Thyroid gland (tissue), 4 donors: ENCODE measurements at regions not wholly inside any gene's neighbourhood (a gene's known extent, or its start where the extent isn't known, plus 50 kb on each side); places are given as distances from the start of the nearest gene placed in this dataset.

Experiments
- DNase-seq, 2 donors: peaks; one replicate each; pipeline ENCODE4 v3.0.0-alpha.2; 2019
- H3K27ac ChIP-seq, 3 donors: fragments of 200-600 bp; sonication (generic); 1 replicate in 2 of 3; 2 replicates in 1 of 3; pipeline ENCODE4 v1.5.1; 2016 to 2019; ENCODE audit warnings: mild to moderate bottlenecking in 1 of 3, moderate library complexity in 1 of 3
- H3K27me3 ChIP-seq: fragments of 200-600 bp; sonication (generic); one replicate; pipeline ENCODE4 v1.5.1; 2019
- H3K36me3 ChIP-seq, 2 donors: fragments of 200-600 bp; sonication (generic); one replicate each; pipeline ENCODE4 v1.5.1; 2016 to 2019
- H3K4me1 ChIP-seq, 2 donors: fragments of 200-600 bp; sonication (generic); one replicate each; pipeline ENCODE4 v1.5.1; 2017 to 2019
- H3K4me3 ChIP-seq, 3 donors: fragments of 200-600 bp; sonication (generic); replicated peaks in 1 of 3; 1 replicate in 2 of 3; 2 replicates in 1 of 3; pipeline ENCODE4 v1.5.1; 2016; ENCODE audit warnings: mild to moderate bottlenecking in 1 of 3
- H3K9me3 ChIP-seq: fragments of 200-600 bp; sonication (generic); one replicate; pipeline ENCODE4 v1.5.1; 2017
- CTCF ChIP-seq, 6 experiments: fragments of 200-600 bp in 3 of 6; fragments of 450-650 bp in 3 of 6; sonication (generic) in 3 of 6; IDR thresholded peaks; one replicate each; pipeline ENCODE4 v1.5.1; 2016 to 2019; ENCODE audit warnings: antibody characterized with exemption in 6 of 6, mild to moderate bottlenecking in 2 of 6, inconsistent platforms in 1 of 6, moderate library complexity in 1 of 6
- POLR2A ChIP-seq, 2 donors: fragments of 450-650 bp; IDR thresholded peaks; one replicate each; pipeline ENCODE4 v1.6.1; 2017; ENCODE audit warnings: antibody characterized with exemption in 2 of 2, mild to moderate bottlenecking in 2 of 2, moderate library complexity in 1 of 2
- WGBS, 2 donors: methylation state at CpG; one replicate each; pipeline ENCODE4 v1.1.5; 2017; 5-methylcytosine and 5-hydroxymethylcytosine counted together
- intact Hi-C: fragments of 100-400 bp; cut with DNase I; formaldehyde crosslinking; loops from one replicate; pipeline ENCODE4 v1.15.1; 2023

- intact Hi-C loops = no loop called here
- DNase-seq = no peak
- Histone ChIP-seq H3K9me3 (no peaks in the 10 kb centered on the region), H3K4me3 (no peak overlapping the region), H3K27ac (no peak overlapping the region), H3K4me1 (no peaks in the 10 kb centered on the region), H3K36me3 (no peaks in the 10 kb centered on the region), H3K27me3 (no peaks in the 10 kb centered on the region)
- 86 to 88% methylated on average over 10 of the region's 10 CpGs for WGBS, 2 donors
- TF ChIP-seq CTCF (IDR thresholded peaks at IDR 0.05) = no peak
- no peak for TF ChIP-seq POLR2A (IDR thresholded peaks at IDR 0.05)
Observed at GRCh38 chr18:77983270-77983669, 733.6 kb downstream of the GALR1 start.

- intact Hi-C loops = no loop called here
- Histone ChIP-seq H3K4me3 (no peak overlapping the region), H3K27ac (no peak overlapping the region), H3K36me3 (no peaks in the 10 kb centered on the region), H3K4me1 (no peaks in the 10 kb centered on the region), H3K27me3 (no peaks in the 10 kb centered on the region), H3K9me3 (no peaks in the 10 kb centered on the region)
- WGBS, 2 donors = 87 to 90% methylated on average over 14 of the region's 14 CpGs
- TF ChIP-seq POLR2A (IDR thresholded peaks at IDR 0.05) (no peak), CTCF (IDR thresholded peaks at IDR 0.05) (no peak)
- no peak for DNase-seq
Observed at GRCh38 chr18:77984178-77984577, 734.5 kb downstream of the GALR1 start.

- Histone ChIP-seq H3K4me3 (no peak overlapping the region), H3K4me1 (no peaks in the 10 kb centered on the region), H3K27me3 (no peaks in the 10 kb centered on the region), H3K36me3 (no peaks in the 10 kb centered on the region), H3K9me3 (no peaks in the 10 kb centered on the region), H3K27ac (no peak overlapping the region)
- DNase-seq = no peak
- WGBS, 2 donors = 94 to 98% methylated on average over 8 of the region's 8 CpGs
- intact Hi-C loops = no loop called here
- TF ChIP-seq POLR2A (IDR thresholded peaks at IDR 0.05) (no peak), CTCF (IDR thresholded peaks at IDR 0.05) (no peak)
Observed at GRCh38 chr18:77984833-77985232, 735.2 kb downstream of the GALR1 start.

- no peak for DNase-seq
- Histone ChIP-seq H3K27me3 (no peaks in the 10 kb centered on the region), H3K9me3 (no peaks in the 10 kb centered on the region), H3K36me3 (no peaks in the 10 kb centered on the region), H3K4me1 (no peaks in the 10 kb centered on the region), H3K4me3 (no peak overlapping the region), H3K27ac (no peak overlapping the region)
- intact Hi-C loops = no loop called here
- WGBS, 2 donors = 70 to 78% methylated on average over 14 of the region's 14 CpGs
- TF ChIP-seq CTCF (IDR thresholded peaks at IDR 0.05) (no peak), POLR2A (IDR thresholded peaks at IDR 0.05) (no peak)
Observed at GRCh38 chr18:77985526-77986281, 736.1 kb downstream of the GALR1 start.

- TF ChIP-seq POLR2A (IDR thresholded peaks at IDR 0.05) (no peak), CTCF (IDR thresholded peaks at IDR 0.05) (no peak)
- Histone ChIP-seq H3K36me3 (no peaks in the 10 kb centered on the region), H3K9me3 (no peaks in the 10 kb centered on the region), H3K4me1 (no peaks in the 10 kb centered on the region), H3K27ac (no peak overlapping the region), H3K4me3 (no peak overlapping the region), H3K27me3 (no peaks in the 10 kb centered on the region)
- DNase-seq = no peak
- WGBS, 2 donors = 87 to 91% methylated on average over 12 of the region's 12 CpGs
- intact Hi-C loops = no loop called here
Observed at GRCh38 chr18:77990131-77990530, 740.5 kb downstream of the GALR1 start.
